HCT116 (cell line): ENCODE measurements at regions not wholly inside any gene's neighbourhood (a gene's known extent, or its start where the extent isn't known, plus 50 kb on each side); places are given as distances from the start of the nearest gene placed in this dataset.
"Not testable (repeated sequence)": the region's sequence is repeated elsewhere in the genome, so short reads cannot be mapped to it uniquely, and the experiment has no call there.

Experiments used
- ATAC-seq: fragments of 200-7000 bp; cut with Tn5 transposase; 2 replicates; pipeline ENCODE4 v1.9.1; 2020; ENCODE audit warnings: mild to moderate bottlenecking, moderate library complexity
- BruUV-seq: library from RNA; stranded (reverse); fragments of 400-500 nt; replicated peaks from 2 replicates; lab custom pipeline; 2021; lab: Mats Ljungman, UMichigan
- CTCF ChIA-PET: fragments of 300-600 bp; sonication (Branson Sonifier 250); formaldehyde crosslinking; loops from one replicate; lab custom pipeline; 2021; ENCODE audit warnings: antibody characterized with exemption; lab: Charles Lee
- POLR2A ChIA-PET: fragments of 300-600, 350-600 bp; sonication (Branson Sonifier 250); formaldehyde crosslinking; loops from one replicate; lab custom pipeline; 2021; ENCODE audit warnings: antibody characterized with exemption; lab: Charles Lee
- RAD21 ChIA-PET, 2 experiments: fragments of 300-600 bp; sonication (Branson Sonifier 250); formaldehyde crosslinking; loops; one replicate each; lab custom pipeline; 2023; ENCODE audit warnings: low total read pairs in 2 of 2; ENCODE audit not compliant: uncharacterized antibody in 2 of 2, unreplicated experiment in 2 of 2, low non-redundant PET in 1 of 2; lab: Charles Lee
- DNase-seq: peaks from one replicate; pipeline ENCODE4 v3.0.0-alpha.2; 2010; ENCODE audit warnings: low read depth, low spot score
- H2AFZ ChIP-seq: fragments of 200-600 bp; shearing (Covaris generic), sonication (generic); 2 replicates; pipeline ENCODE4 v1.6.1; 2017; ENCODE audit warnings: low read depth, mixed run types, mixed read lengths, antibody characterized with exemption, low read length; ENCODE audit not compliant: poor library complexity, severe bottlenecking
- H3K27ac ChIP-seq: 2 replicates; pipeline ENCODE4 v1.5.1; 2012; ENCODE audit warnings: low read depth, low read length
- H3K27me3 ChIP-seq: fragments of 200-600 bp; sonication (generic); 2 replicates; pipeline ENCODE4 v1.6.1; 2016; ENCODE audit warnings: mixed run types, low read length, mixed read lengths; ENCODE audit not compliant: insufficient read depth
- H3K36me3 ChIP-seq, 2 experiments: fragments of 200-500 bp in 1 of 2; fragments of 200-600 bp in 1 of 2; sonication (Bioruptor generic) in 1 of 2; sonication (generic) in 1 of 2; 2 replicates each; pipeline versions ENCODE4 v1.5.1 to v1.6.1; 2014 to 2016; ENCODE audit warnings: low read length in 2 of 2, inconsistent platforms in 1 of 2, mixed read lengths in 1 of 2, mixed run types in 1 of 2; ENCODE audit not compliant: insufficient read depth in 2 of 2, control insufficient read depth in 1 of 2
- H3K4me1 ChIP-seq, 2 experiments: fragments of 200-600 bp in 1 of 2; sonication (generic) in 1 of 2; 2 replicates each; pipeline versions ENCODE4 v1.5.1 to v1.6.1; 2012 to 2017; ENCODE audit warnings: low read length in 2 of 2, inconsistent platforms in 1 of 2, mild to moderate bottlenecking in 1 of 2, mixed read lengths in 1 of 2, mixed run types in 1 of 2, moderate library complexity in 1 of 2; ENCODE audit not compliant: insufficient read depth in 2 of 2, control insufficient read depth in 1 of 2
- H3K4me2 ChIP-seq: fragments of 200-600 bp; sonication (generic); 2 replicates; pipeline ENCODE4 v1.6.1; 2017; ENCODE audit warnings: mixed run types, low read length, mixed read lengths
- H3K4me3 ChIP-seq, 2 experiments: fragments of 200-600 bp in 1 of 2; sonication (generic) in 1 of 2; replicated peaks in 1 of 2; 2 replicates each; pipeline ENCODE4 v1.5.1; 2011 to 2016; ENCODE audit warnings: low read length in 2 of 2, control low read depth in 1 of 2, low read depth in 1 of 2, mild to moderate bottlenecking in 1 of 2, mixed read lengths in 1 of 2, mixed run types in 1 of 2
- H3K79me2 ChIP-seq: fragments of 200-600 bp; sonication (generic); 2 replicates; pipeline ENCODE4 v1.6.1; 2017; ENCODE audit warnings: mild to moderate bottlenecking, mixed run types, low read length, moderate library complexity, mixed read lengths; ENCODE audit not compliant: insufficient read depth
- H3K9ac ChIP-seq: fragments of 200-600 bp; sonication (generic); 2 replicates; pipeline ENCODE4 v1.6.1; 2016; ENCODE audit warnings: low read length, mixed read lengths
- H3K9me2 ChIP-seq: fragments of 200-600 bp; sonication (generic), shearing (Covaris generic); 2 replicates; pipeline ENCODE4 v1.6.1; 2017; ENCODE audit warnings: mixed run types, mild to moderate bottlenecking, moderate library complexity; ENCODE audit not compliant: insufficient read depth
- H3K9me3 ChIP-seq, 2 experiments: fragments of 200-500 bp in 1 of 2; fragments of 200-600 bp in 1 of 2; sonication (Bioruptor generic) in 1 of 2; sonication (generic) in 1 of 2; 2 replicates each; pipeline ENCODE4 v1.6.1; 2014 to 2017; ENCODE audit warnings: low read length in 2 of 2, mixed read lengths in 2 of 2, inconsistent platforms in 1 of 2, low read depth in 1 of 2, mild to moderate bottlenecking in 1 of 2, mixed run types in 1 of 2, moderate library complexity in 1 of 2; ENCODE audit not compliant: control insufficient read depth in 1 of 2, insufficient read depth in 1 of 2
- H4K20me1 ChIP-seq: fragments of 200-600 bp; sonication (generic), shearing (Covaris generic); 2 replicates; pipeline ENCODE4 v1.6.1; 2017; ENCODE audit warnings: mixed run types, mild to moderate bottlenecking, moderate library complexity; ENCODE audit not compliant: insufficient read depth
- CEBPB ChIP-seq: IDR thresholded peaks from 2 replicates; pipeline ENCODE4 v1.6.1; 2012; ENCODE audit warnings: low read depth
- FOSL1 ChIP-seq: IDR thresholded peaks from 2 replicates; pipeline ENCODE4 v1.6.1; 2012; ENCODE audit warnings: low read depth
- JUND ChIP-seq: IDR thresholded peaks from 2 replicates; pipeline ENCODE4 v1.6.1; 2012
- POLR2A ChIP-seq: IDR thresholded peaks from 2 replicates; pipeline ENCODE4 v1.7.0; 2011; ENCODE audit warnings: borderline replicate concordance; ENCODE audit not compliant: insufficient read depth, insufficient read length; ENCODE audit errors: extremely low read depth
- SIN3A ChIP-seq: IDR thresholded peaks from 2 replicates; pipeline ENCODE4 v1.6.1; 2012; ENCODE audit warnings: low read depth
- TCF7L2 ChIP-seq: IDR thresholded peaks from 2 replicates; pipeline ENCODE4 v1.7.0; 2011; ENCODE audit warnings: borderline replicate concordance, inconsistent platforms; ENCODE audit not compliant: insufficient read depth, insufficient read length; ENCODE audit errors: extremely low read depth
- ZNF274 ChIP-seq: fragments of 200-500 bp; sonication (Bioruptor generic); IDR thresholded peaks from 2 replicates; pipeline ENCODE4 v1.6.1; 2014; ENCODE audit warnings: mild to moderate bottlenecking, low read depth, low read length, inconsistent platforms
- intact Hi-C: fragments of 100-400 bp; cut with micrococcal nuclease; formaldehyde crosslinking; loops from 2 replicates; pipeline ENCODE4 v1.10.0; 2022
- TF ChIP-seq, protein P1 (sequence below): IDR thresholded peaks from 2 replicates; pipeline ENCODE4 v1.6.1; 2012

DNA sequence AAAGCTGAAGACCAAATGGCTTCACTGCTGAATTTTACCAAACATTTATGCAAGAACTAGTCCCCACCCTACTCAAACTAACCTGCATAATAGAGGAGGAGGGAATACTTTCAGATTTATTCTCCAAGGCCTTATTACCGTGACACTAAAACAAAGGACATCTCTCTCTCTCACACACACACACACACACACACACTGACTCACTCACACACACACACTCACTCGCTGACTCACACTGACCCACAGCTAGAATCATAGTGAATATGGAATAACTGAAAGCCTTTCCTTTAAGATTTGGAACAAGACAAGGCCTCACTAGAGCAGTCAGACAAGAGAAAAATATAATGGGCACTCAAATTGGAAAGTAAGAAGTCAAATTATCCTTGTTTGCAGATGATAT is 1014.1 kb downstream of the TMTC2 start:
- RAD21 ChIA-PET, result no interaction called here
- Histone ChIP-seq H3K27ac (no peak overlapping the region), H3K4me2 (no peak overlapping the region), H3K79me2 (no peaks in the 10 kb centered on the region), H2AFZ (no peak overlapping the region), H3K27me3 (no peaks in the 10 kb centered on the region)
- POLR2A ChIA-PET, result no interaction called here
- no peak for DNase-seq
- intact Hi-C loops, result no loop called here
- TF ChIP-seq CEBPB (no peak), TCF7L2 (no peak), FOSL1 (0 out of 2 replicates have a peak, but pooled peaks have one; percentile 16), ZNF274 (no peak), SIN3A (no peak), JUND (peak; percentile 16; the same call in 1 of the 2 replicates), POLR2A (no peak)
- TF ChIP-seq, protein P1, sequence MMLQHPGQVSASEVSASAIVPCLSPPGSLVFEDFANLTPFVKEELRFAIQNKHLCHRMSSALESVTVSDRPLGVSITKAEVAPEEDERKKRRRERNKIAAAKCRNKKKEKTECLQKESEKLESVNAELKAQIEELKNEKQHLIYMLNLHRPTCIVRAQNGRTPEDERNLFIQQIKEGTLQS, result no peak
- TF ChIP-seq, all 23 proteins: peak for 2
- no peaks in the 10 kb centered on the region for H3K36me3 ChIP-seq
- no peak overlapping the region for H3K9ac ChIP-seq
- no peaks in the 10 kb centered on the region for H3K4me1 ChIP-seq
- no peaks in the 10 kb centered on the region for H3K9me3 ChIP-seq
- CTCF ChIA-PET, result no interaction called here
- H4K20me1 ChIP-seq, result no peaks in the 10 kb centered on the region
- no peak for ATAC-seq
- no peaks in the 10 kb centered on the region for H3K9me2 ChIP-seq
- H3K4me3 ChIP-seq, result no peak overlapping the region
- no TSS peak for BruUV-seq

- RAD21 ChIA-PET, H3K36me3 ChIP-seq, DNase-seq, H3K4me1 ChIP-seq, H3K9ac ChIP-seq, ATAC-seq, H2AFZ ChIP-seq, CTCF ChIA-PET, H3K27me3 ChIP-seq, H3K9me3 ChIP-seq, POLR2A ChIA-PET, H3K4me2 ChIP-seq, H3K79me2 ChIP-seq, H3K9me2 ChIP-seq, BruUV-seq, intact Hi-C loops, H3K27ac ChIP-seq, H4K20me1 ChIP-seq, H3K4me3 ChIP-seq: not testable (repeated sequence)
Observed at GRCh38 chr12:83696311-83696710, 1009.6 kb downstream of the TMTC2 start.
